ENCODE measurements at regions not wholly inside any gene's neighbourhood (a gene's known extent, or its start where the extent isn't known, plus 50 kb on each side); places are given as distances from the start of the nearest gene placed in this dataset.

- TF ChIP-seq ZC3H10 (CRISPR knock-in tag; IDR thresholded peaks at IDR 0.05): no peak
- TF ChIP-seq OSR1 (CRISPR knock-in tag; IDR thresholded peaks at IDR 0.05): no peak
- TF ChIP-seq ZFP3 (CRISPR knock-in tag; IDR thresholded peaks at IDR 0.05): no peak
- no peak for TF ChIP-seq RARB (CRISPR knock-in tag; IDR thresholded peaks at IDR 0.05)
- no peak for TF ChIP-seq CREB5 (CRISPR knock-in tag; IDR thresholded peaks at IDR 0.05; ENCODE audit: low read depth)
- TF ChIP-seq ZNF70 (CRISPR knock-in tag; IDR thresholded peaks at IDR 0.05): no peak
- no peak for TF ChIP-seq PATZ1 (CRISPR knock-in tag; IDR thresholded peaks at IDR 0.05; ENCODE audit: borderline replicate concordance)
- TF ChIP-seq ZNF8 (CRISPR knock-in tag; IDR thresholded peaks at IDR 0.05): no peak
Observed at GRCh38 chr6:7047966-7048365, 59.8 kb upstream of the RREB1 start.

Data from SK-N-SH treated with all-trans-retinoic acid at 6 μM for 48 hours (cell line).